Right kidney (tissue), 1 donor: ENCODE measurements at regions not wholly inside any gene's neighbourhood (a gene's known extent, or its start where the extent isn't known, plus 50 kb on each side); places are given as distances from the start of the nearest gene placed in this dataset.
"Not testable (repeated sequence)": the region's sequence is repeated elsewhere in the genome, so short reads cannot be mapped to it uniquely, and the experiment has no call there.

Source experiments
- DNase-seq: peaks from one replicate; pipeline ENCODE4 v3.0.0-alpha.2; 2016

GRCh38 chr18:66440433-66440832 is 163.5 kb downstream of the CDH19 start:
- DNase-seq = no peak

DNA sequence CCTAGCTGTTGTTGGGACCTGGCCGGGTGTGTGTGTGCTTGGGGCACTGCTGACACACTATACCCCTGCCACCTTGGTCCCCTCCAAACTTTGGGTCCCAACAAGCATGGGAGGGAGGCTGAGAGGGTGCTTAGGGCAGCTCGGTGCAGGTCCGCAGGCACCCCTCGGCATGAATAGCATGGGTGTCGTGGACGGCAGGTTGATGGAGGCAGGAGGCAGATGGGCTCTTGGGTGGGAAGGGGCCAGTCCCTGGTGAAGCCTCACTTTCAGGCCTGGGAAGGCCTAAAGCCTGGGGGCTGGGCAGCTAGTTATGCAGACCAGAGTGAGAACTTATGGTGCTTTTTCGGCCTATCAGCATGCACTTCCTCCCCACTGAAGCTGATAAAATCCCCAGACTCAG is 164.2 kb downstream of the CDH19 start:
- no peak for DNase-seq

- no peak for DNase-seq
Observed at GRCh38 chr18:66438711-66439536, 165.0 kb downstream of the CDH19 start.

DNA sequence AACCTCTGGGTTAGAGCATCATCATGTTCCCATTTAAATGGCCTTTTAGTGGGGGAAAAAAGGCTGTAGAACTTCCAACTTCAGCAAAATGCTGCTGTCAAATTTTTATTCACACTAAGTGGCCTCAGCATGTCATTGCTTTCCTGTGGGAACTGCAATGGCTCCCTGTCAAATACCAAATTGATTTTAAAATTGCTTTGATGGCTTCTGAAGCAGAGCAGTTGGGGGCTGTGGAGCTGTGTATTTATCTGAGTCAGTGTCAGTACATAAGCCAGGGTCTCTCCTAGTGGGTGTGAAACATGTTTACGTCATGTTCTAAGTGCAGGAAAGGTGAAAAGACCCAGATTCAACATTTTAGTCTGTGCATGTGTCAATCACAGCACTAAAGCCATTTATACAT is 171.3 kb downstream of the CDH19 start:
- no peak for DNase-seq

DNA sequence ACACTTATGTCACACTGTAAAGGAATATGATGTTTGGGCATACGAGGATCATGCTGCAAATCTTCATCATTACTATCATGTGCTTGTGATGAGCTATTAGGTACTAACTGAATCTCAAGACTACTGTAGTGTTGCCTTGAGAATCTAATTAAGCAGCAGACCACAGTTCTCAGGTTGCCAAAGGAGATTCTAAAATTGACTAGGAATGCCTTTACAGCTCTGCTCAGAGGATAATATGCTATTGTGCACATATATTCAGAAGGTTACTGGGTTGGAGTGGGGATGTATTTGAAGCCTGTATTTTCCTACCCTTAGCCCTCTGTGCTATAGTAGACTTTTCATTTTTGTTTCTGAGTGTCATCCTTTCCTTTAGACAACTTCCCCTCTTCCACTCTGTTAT is 175.1 kb downstream of the CDH19 start:
- no peak for DNase-seq

DNA sequence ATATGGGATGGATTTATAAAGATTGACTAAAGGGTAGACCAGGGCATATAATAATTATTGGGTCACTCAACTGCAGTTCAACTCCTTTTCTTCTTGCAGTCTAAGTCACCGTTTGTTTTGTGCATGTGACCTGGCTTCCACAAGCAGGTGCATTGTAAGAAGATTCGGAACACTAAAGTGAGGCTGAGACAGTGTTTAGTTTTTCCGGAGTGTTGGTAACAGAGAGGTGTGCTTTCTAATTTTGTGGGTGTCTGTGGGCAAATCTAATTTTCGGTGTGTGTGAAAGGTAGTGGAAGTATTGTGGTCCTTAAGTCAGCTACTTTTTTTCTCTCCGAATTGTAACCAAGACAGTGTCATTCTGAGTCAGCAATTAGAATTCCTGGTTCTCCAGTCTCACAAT is 184.5 kb downstream of the CDH19 start:
- no peak for DNase-seq

DNA sequence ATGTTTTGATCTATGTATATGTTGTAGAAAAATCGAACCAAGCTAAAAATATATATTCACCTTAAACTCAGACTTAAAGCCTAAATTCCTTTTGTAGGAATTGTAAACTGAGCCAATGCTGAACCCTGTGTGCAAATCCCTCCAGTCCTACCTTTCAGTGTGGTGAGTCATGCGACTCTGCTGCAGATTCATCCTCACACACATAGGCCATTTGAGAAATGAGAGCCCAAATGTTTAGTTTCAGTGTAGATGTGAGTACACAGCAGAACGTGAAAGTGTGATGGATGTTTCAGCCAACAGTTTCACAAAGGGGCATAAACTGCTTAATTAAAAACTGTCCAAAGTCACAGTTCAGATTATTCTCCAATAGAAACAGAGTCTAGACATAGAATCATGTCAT is 193.2 kb downstream of the CDH19 start:
- no peak for DNase-seq

DNA sequence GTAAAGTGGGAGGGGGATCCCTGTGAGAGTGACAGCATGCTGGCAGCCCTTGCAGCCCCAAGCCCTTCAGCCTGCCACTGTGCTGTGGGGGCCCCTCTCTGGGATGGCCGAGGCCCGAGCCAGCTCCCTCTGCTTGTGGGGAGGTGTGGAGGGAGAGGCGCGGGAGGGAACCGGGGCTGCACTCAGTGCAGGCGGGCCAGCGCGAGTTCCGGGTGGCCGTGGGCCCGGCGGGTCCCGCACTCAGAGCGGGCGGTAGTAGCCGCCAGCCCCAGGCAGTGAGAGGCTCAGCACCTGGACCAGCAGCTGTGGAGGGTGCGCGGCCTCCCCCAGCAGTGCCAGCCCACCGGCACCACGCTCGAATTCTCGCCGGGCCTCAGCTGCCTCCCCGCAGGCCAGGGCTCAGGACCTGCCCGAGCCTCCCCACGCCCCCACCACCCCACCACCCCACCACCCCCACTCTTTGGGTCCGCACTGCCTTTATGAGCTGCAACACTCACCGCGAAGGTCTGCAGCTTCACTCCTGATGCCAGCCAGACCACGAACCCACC is 208.1 kb downstream of the CDH19 start:
- DNase-seq = no peak

DNA sequence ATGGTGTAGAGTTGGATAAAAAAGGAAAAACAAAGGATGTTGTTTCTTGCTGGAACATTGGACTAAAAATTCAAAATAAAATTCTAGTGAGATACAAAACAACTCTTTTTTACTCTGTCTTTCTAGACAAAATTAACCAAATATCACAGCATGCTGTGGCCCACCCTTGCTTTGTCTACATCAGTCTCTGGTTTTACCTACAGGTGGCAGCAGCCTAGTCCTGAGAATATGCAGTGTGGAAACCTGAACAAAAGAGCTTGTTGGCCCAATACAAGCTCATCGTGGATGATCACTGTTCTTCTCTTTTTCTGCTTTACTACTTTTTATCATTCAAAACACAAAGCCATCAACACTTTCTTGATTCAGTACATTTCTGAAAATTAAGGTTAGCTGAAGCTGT is 210.4 kb downstream of the CDH19 start:
- no peak for DNase-seq

- no peak for DNase-seq
Observed at GRCh38 chr18:66377291-66377690, 226.6 kb downstream of the CDH19 start.

GRCh38 chr18:66375391-66375790 is 228.5 kb downstream of the CDH19 start:
- DNase-seq = not testable (repeated sequence)

GRCh38 chr18:66346833-66347588 is 256.9 kb downstream of the CDH19 start:
- no peak for DNase-seq

GRCh38 chr18:66344227-66344626 is 259.7 kb downstream of the CDH19 start:
- no peak for DNase-seq

GRCh38 chr18:66342577-66342976 is 261.3 kb downstream of the CDH19 start:
- no peak for DNase-seq

- no peak for DNase-seq
Observed at GRCh38 chr18:66334534-66334933, 269.4 kb downstream of the CDH19 start.

GRCh38 chr18:66329716-66330115 is 274.2 kb downstream of the CDH19 start:
- DNase-seq = no peak

- no peak for DNase-seq
Observed at GRCh38 chr18:66328296-66328878, 275.5 kb downstream of the CDH19 start.

- DNase-seq = no peak
Observed at GRCh38 chr18:66325251-66325650, 278.6 kb downstream of the CDH19 start.

DNA sequence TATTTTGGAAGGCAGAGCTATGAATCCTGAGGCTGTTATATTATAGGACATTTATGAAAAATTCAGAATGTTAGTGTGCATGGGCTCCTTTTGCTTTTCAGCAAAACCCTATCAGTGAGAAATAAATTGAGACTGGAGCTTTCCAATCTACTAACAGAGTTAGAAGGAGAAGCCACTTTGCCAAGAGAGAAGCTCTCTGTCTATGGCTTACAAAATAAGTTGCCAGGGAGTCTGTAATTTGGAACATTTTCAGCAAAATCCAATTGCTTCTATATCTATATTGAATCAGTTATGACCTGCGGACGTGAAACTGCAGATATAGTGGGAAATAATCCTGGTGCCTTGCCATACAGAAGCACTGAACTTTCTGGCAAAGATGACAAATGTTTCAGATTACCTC is 279.3 kb downstream of the CDH19 start:
- no peak for DNase-seq

DNA sequence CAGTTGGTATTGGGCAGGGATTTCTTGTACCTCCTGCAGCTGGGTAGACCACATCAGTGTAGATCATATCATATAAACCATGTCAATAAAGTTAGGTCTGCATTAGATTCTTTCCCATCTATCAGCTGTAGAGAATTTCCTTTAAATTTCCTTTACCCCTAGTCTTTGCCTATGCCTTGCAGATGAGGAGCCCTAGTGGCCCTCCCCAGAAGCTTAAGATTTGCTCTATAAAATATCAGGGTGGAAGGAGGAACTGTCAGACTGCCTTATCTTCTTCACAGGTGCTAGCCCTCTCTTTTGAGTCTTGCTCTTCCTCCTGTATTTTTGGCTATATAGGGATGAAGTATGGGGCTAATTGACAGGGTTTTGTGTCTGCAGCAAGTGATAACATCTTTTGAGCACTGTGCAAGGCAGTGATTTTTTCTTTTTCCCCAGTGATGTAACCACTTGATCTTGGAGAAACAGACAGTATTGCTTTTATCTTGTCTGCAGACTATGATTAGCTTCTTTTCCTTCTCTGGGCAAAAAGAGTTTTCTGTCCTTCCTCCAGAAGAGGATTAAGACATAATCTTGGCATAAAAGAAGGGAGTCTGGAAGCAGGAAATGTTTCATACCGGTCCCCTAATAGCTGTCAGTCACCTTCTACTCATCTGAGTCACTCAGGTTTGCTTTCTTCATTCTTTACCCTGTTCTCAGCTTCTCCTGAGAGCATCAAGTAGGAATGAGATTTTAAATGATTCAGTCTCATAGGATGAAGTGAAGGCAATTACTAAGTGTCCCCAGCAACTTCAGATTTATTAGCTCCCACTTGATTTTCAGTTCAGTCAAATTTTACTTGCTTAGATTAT is 286.4 kb downstream of the CDH19 start:
- DNase-seq = no peak

DNA sequence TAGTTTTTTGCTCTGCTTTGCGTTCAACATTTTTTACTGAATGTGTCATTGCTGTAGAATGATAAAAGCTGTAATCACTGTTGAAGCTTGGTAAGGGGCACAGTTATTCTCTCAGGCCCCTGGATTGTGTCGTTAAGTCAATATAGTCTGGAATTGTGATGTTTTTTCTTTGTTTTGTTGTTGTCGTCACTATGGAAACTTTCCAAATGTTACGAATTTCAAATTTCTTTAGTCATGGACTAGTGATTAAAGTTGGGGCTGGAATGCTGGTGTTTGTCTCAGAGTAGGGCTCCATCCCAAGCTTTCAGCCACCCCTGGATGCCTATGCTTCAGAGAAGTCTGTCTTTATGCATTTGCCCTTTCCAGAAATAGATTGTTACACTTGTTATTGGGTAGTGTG is 287.2 kb downstream of the CDH19 start:
- no peak for DNase-seq

- DNase-seq = no peak
Observed at GRCh38 chr18:66300141-66300540, 303.7 kb downstream of the CDH19 start.
